HL-60 (cell line): ENCODE measurements at regions not wholly inside any gene's neighbourhood (a gene's known extent, or its start where the extent isn't known, plus 50 kb on each side); places are given as distances from the start of the nearest gene placed in this dataset.

Experiments
- CTCF ChIP-seq: IDR thresholded peaks from one replicate; pipeline ENCODE4 v1.5.1; 2011; ENCODE audit warnings: low read length, control low read depth, inconsistent platforms; ENCODE audit not compliant: insufficient read depth
- GABPA ChIP-seq: IDR thresholded peaks from 2 replicates; pipeline ENCODE4 v1.6.1; 2012; ENCODE audit warnings: low read depth
- POLR2AphosphoS5 ChIP-seq: IDR thresholded peaks from 2 replicates; pipeline ENCODE4 v1.6.1; 2012; ENCODE audit warnings: low read depth
- SPI1 ChIP-seq: IDR thresholded peaks from 2 replicates; pipeline ENCODE4 v1.6.1; 2012; ENCODE audit warnings: low read depth, mild to moderate bottlenecking, borderline replicate concordance
- TF ChIP-seq, protein P1 (sequence below): IDR thresholded peaks from 2 replicates; pipeline ENCODE4 v1.6.1; 2012; ENCODE audit warnings: low read depth; ENCODE audit not compliant: insufficient replicate concordance

DNA sequence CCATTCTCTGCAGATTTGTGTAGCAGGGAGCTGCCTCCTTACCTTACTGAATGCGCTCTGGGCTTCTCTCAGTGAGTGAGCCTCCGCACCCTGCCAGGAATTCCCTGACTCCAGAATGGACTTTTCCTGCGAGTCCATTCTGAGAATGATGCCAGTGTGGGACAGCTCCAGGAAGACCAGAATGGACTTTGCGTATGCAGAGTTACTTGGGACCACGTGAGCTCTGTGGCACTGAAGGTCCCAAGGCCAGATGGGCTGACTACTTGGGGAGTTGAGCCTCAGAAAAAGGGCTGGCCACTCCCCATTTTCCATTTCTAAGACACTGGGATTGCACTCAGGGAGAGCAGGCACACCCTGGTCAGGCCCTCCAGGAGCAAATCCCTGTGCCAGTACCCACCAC is 324.7 kb upstream of the ZMIZ1 start:
- TF ChIP-seq CTCF (no peak), SPI1 (no peak), POLR2AphosphoS5 (no peak), GABPA (no peak)
- TF ChIP-seq, protein P1, sequence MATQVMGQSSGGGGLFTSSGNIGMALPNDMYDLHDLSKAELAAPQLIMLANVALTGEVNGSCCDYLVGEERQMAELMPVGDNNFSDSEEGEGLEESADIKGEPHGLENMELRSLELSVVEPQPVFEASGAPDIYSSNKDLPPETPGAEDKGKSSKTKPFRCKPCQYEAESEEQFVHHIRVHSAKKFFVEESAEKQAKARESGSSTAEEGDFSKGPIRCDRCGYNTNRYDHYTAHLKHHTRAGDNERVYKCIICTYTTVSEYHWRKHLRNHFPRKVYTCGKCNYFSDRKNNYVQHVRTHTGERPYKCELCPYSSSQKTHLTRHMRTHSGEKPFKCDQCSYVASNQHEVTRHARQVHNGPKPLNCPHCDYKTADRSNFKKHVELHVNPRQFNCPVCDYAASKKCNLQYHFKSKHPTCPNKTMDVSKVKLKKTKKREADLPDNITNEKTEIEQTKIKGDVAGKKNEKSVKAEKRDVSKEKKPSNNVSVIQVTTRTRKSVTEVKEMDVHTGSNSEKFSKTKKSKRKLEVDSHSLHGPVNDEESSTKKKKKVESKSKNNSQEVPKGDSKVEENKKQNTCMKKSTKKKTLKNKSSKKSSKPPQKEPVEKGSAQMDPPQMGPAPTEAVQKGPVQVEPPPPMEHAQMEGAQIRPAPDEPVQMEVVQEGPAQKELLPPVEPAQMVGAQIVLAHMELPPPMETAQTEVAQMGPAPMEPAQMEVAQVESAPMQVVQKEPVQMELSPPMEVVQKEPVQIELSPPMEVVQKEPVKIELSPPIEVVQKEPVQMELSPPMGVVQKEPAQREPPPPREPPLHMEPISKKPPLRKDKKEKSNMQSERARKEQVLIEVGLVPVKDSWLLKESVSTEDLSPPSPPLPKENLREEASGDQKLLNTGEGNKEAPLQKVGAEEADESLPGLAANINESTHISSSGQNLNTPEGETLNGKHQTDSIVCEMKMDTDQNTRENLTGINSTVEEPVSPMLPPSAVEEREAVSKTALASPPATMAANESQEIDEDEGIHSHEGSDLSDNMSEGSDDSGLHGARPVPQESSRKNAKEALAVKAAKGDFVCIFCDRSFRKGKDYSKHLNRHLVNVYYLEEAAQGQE = no peak
